ENCODE measurements at regions not wholly inside any gene's neighbourhood (a gene's known extent, or its start where the extent isn't known, plus 50 kb on each side); places are given as distances from the start of the nearest gene placed in this dataset.

DNA sequence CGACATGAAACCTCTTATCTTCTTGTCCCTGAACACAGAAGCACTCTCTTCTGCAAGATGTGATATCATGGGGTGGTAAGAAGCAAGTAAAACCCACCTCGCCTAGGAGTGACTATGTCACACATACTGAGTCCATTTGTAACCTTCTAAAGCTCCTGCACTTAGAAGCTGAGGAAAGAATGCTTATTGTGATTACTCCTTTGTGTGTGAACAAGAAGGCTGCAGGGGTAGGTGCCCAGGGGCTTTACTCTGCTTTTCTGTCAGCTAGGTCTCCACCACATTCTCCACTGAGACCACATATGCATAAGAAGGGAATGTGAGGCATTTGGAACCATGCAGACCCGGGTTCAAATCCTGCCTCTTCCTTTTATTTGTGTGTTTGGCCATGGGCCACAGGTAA is 144.3 kb downstream of the DMRTA2 start:
- TF ChIP-seq ELF1 (IDR thresholded peaks at IDR 0.05; ENCODE audit: borderline replicate concordance, low read depth) (no peak), SP1 (IDR thresholded peaks at IDR 0.05; ENCODE audit: low read depth) (no peak), POLR2AphosphoS5 (IDR thresholded peaks at IDR 0.05; ENCODE audit: low read depth, low read length) (no peak)
- TF ChIP-seq, protein P1, sequence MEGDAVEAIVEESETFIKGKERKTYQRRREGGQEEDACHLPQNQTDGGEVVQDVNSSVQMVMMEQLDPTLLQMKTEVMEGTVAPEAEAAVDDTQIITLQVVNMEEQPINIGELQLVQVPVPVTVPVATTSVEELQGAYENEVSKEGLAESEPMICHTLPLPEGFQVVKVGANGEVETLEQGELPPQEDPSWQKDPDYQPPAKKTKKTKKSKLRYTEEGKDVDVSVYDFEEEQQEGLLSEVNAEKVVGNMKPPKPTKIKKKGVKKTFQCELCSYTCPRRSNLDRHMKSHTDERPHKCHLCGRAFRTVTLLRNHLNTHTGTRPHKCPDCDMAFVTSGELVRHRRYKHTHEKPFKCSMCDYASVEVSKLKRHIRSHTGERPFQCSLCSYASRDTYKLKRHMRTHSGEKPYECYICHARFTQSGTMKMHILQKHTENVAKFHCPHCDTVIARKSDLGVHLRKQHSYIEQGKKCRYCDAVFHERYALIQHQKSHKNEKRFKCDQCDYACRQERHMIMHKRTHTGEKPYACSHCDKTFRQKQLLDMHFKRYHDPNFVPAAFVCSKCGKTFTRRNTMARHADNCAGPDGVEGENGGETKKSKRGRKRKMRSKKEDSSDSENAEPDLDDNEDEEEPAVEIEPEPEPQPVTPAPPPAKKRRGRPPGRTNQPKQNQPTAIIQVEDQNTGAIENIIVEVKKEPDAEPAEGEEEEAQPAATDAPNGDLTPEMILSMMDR (IDR thresholded peaks at IDR 0.05 in 2 of 3, conservative IDR thresholded peaks at IDR 0.05 in 1 of 3; ENCODE audit: borderline replicate concordance in 1 of 3, insufficient read depth in 1 of 3, low read depth in 2 of 3, low read length in 2 of 3) = no peak
- TF ChIP-seq, protein P2, sequence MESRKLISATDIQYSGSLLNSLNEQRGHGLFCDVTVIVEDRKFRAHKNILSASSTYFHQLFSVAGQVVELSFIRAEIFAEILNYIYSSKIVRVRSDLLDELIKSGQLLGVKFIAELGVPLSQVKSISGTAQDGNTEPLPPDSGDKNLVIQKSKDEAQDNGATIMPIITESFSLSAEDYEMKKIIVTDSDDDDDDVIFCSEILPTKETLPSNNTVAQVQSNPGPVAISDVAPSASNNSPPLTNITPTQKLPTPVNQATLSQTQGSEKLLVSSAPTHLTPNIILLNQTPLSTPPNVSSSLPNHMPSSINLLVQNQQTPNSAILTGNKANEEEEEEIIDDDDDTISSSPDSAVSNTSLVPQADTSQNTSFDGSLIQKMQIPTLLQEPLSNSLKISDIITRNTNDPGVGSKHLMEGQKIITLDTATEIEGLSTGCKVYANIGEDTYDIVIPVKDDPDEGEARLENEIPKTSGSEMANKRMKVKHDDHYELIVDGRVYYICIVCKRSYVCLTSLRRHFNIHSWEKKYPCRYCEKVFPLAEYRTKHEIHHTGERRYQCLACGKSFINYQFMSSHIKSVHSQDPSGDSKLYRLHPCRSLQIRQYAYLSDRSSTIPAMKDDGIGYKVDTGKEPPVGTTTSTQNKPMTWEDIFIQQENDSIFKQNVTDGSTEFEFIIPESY (IDR thresholded peaks at IDR 0.05; ENCODE audit: extremely low read depth, insufficient replicate concordance, low read length) = no peak
- Histone ChIP-seq H3K27ac (ENCODE audit: low read depth, low read length) (no peak overlapping the region), H3K9me2 (ENCODE audit: insufficient read depth) (no peaks in the 10 kb centered on the region), H3K79me2 (ENCODE audit: insufficient read depth, low read length) (no peaks in the 10 kb centered on the region), H4K20me1 (ENCODE audit: insufficient read depth) (no peaks in the 10 kb centered on the region), H3K27me3 (ENCODE audit: insufficient read depth, low read length) (peaks cover 27% of the 10 kb centered on the region), H3K9me3 (ENCODE audit: control insufficient read depth in 1 of 2, insufficient read depth in 1 of 2, low read depth in 1 of 2, low read length in 2 of 2) (no peaks in the 10 kb centered on the region), H3K9ac (ENCODE audit: low read length) (no peak overlapping the region), H3K4me2 (ENCODE audit: low read length) (no peak overlapping the region), H2AFZ (ENCODE audit: low read depth, low read length, poor library complexity, severe bottlenecking) (no peak overlapping the region), H3K36me3 (ENCODE audit: control insufficient read depth in 1 of 2, insufficient read depth in 2 of 2, low read length in 2 of 2) (no peaks in the 10 kb centered on the region), H3K4me1 (ENCODE audit: control insufficient read depth in 1 of 2, insufficient read depth in 2 of 2, low read length in 2 of 2) (no peaks in the 10 kb centered on the region), H3K4me3 (replicated peaks in 1 of 2; ENCODE audit: low read depth in 1 of 2, low read length in 2 of 2) (no peak overlapping the region)
- ChIA-PET POLR2A (no interaction called here), RAD21 (ENCODE audit: low non-redundant PET in 1 of 2, low total read pairs in 2 of 2, uncharacterized antibody in 2 of 2, unreplicated experiment in 2 of 2) (no interaction called here), CTCF (no interaction called here)
- intact Hi-C loops (cut with micrococcal nuclease) = no loop called here
- ATAC-seq (no peak), DNase-seq (ENCODE audit: low read depth, low spot score) (no peak)
- no TSS peak for BruUV-seq (replicated peaks)

DNA sequence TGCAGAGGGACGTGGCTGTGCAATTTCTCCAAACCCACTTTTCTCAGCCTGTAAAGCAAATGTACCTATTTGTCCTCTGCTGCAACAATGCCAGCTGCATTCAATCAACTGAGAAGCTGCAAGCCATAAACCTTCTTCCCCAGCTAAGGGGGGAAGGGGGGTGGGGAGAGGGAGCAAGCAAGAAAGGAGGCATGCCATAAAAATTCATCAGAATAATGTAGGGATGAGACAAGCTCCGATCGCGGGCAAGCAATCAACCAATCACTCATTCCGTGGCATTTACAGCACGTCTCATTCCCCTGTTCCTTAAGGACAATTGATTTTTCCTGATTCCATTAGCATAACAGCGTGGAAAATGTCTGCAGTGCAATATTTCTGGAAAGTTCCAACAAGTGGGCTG is 144.8 kb downstream of the DMRTA2 start:
- CTCF ChIA-PET = no interaction called here
- intact Hi-C loops (cut with micrococcal nuclease) = no loop called here
- TF ChIP-seq, protein P3, sequence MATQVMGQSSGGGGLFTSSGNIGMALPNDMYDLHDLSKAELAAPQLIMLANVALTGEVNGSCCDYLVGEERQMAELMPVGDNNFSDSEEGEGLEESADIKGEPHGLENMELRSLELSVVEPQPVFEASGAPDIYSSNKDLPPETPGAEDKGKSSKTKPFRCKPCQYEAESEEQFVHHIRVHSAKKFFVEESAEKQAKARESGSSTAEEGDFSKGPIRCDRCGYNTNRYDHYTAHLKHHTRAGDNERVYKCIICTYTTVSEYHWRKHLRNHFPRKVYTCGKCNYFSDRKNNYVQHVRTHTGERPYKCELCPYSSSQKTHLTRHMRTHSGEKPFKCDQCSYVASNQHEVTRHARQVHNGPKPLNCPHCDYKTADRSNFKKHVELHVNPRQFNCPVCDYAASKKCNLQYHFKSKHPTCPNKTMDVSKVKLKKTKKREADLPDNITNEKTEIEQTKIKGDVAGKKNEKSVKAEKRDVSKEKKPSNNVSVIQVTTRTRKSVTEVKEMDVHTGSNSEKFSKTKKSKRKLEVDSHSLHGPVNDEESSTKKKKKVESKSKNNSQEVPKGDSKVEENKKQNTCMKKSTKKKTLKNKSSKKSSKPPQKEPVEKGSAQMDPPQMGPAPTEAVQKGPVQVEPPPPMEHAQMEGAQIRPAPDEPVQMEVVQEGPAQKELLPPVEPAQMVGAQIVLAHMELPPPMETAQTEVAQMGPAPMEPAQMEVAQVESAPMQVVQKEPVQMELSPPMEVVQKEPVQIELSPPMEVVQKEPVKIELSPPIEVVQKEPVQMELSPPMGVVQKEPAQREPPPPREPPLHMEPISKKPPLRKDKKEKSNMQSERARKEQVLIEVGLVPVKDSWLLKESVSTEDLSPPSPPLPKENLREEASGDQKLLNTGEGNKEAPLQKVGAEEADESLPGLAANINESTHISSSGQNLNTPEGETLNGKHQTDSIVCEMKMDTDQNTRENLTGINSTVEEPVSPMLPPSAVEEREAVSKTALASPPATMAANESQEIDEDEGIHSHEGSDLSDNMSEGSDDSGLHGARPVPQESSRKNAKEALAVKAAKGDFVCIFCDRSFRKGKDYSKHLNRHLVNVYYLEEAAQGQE (IDR thresholded peaks at IDR 0.05; ENCODE audit: low read depth) = no peak
- TF ChIP-seq POLR2A (IDR thresholded peaks at IDR 0.05; ENCODE audit: borderline replicate concordance, extremely low read depth, insufficient read depth, insufficient read length) (no peak), JUND (IDR thresholded peaks at IDR 0.05) (no peak), ZFX (IDR thresholded peaks at IDR 0.05) (no peak), CEBPB (IDR thresholded peaks at IDR 0.05; ENCODE audit: low read depth) (no peak), SP1 (IDR thresholded peaks at IDR 0.05; ENCODE audit: low read depth) (no peak), EGR1 (IDR thresholded peaks at IDR 0.05; ENCODE audit: low read depth) (no peak)

More for the DNA sequence above, 144.8 kb downstream of the DMRTA2 start:
- no peaks in the 10 kb centered on the region for H4K20me1 ChIP-seq (ENCODE audit: insufficient read depth)
- no peak overlapping the region for H2AFZ ChIP-seq (ENCODE audit: low read depth, low read length, poor library complexity, severe bottlenecking)
- H3K27ac ChIP-seq (ENCODE audit: low read depth, low read length) = no peak overlapping the region
- no peaks in the 10 kb centered on the region for H3K79me2 ChIP-seq (ENCODE audit: insufficient read depth, low read length)
- H3K4me2 ChIP-seq (ENCODE audit: low read length) = no peak overlapping the region
- ATAC-seq (no peak), DNase-seq (ENCODE audit: low read depth, low spot score) (no peak)
- BruUV-seq (replicated peaks) = no TSS peak
- no peaks in the 10 kb centered on the region for H3K4me1 ChIP-seq (ENCODE audit: control insufficient read depth in 1 of 2, insufficient read depth in 2 of 2, low read length in 2 of 2)
- RAD21 ChIA-PET (ENCODE audit: low non-redundant PET in 1 of 2, low total read pairs in 2 of 2, uncharacterized antibody in 2 of 2, unreplicated experiment in 2 of 2) = no interaction called here
- no peaks in the 10 kb centered on the region for H3K36me3 ChIP-seq (ENCODE audit: control insufficient read depth in 1 of 2, insufficient read depth in 2 of 2, low read length in 2 of 2)
- peaks cover 27% of the 10 kb centered on the region for H3K27me3 ChIP-seq (ENCODE audit: insufficient read depth, low read length)
- POLR2A ChIA-PET = no interaction called here
- no peaks in the 10 kb centered on the region for H3K9me3 ChIP-seq (ENCODE audit: control insufficient read depth in 1 of 2, insufficient read depth in 1 of 2, low read depth in 1 of 2, low read length in 2 of 2)
- H3K9me2 ChIP-seq (ENCODE audit: insufficient read depth) = no peaks in the 10 kb centered on the region
- no peak overlapping the region for H3K4me3 ChIP-seq (replicated peaks in 1 of 2; ENCODE audit: low read depth in 1 of 2, low read length in 2 of 2)
- H3K9ac ChIP-seq (ENCODE audit: low read length) = no peak overlapping the region
